ENCODE measurements at regions not wholly inside any gene's neighbourhood (a gene's known extent, or its start where the extent isn't known, plus 50 kb on each side); places are given as distances from the start of the nearest gene placed in this dataset.

DNA sequence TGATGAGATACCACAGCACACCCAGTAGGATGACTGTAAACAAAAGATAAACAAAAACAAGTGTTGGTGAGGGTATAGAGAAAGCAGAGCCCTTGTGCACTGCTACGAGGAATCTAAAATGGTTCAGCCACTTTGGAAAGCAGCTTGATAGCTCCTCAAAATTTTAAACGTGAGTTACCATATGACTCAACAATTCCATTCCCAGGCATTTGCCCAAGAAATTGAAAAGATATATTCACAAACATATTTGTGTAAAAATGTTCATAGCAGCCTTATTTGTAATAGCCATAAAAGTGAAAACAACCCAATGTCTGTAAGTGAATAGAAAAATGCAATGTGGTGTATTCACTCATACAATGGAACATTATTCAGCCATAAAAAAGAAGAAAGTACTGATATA, 141.0 kb upstream of the BTBD3 start:
- TF ChIP-seq CEBPB (IDR thresholded peaks at IDR 0.05; ENCODE audit: low read depth) (no peak), POLR2A (IDR thresholded peaks at IDR 0.05; ENCODE audit: borderline replicate concordance, extremely low read depth, insufficient read depth, insufficient read length) (no peak), EZH2 (IDR thresholded peaks at IDR 0.05) (no peak), SIN3A (IDR thresholded peaks at IDR 0.05; ENCODE audit: low read depth) (no peak), TCF7L2 (IDR thresholded peaks at IDR 0.05; ENCODE audit: borderline replicate concordance, extremely low read depth, insufficient read depth, insufficient read length) (no peak), RAD21 (IDR thresholded peaks at IDR 0.05; ENCODE audit: low read depth) (no peak)
- TF ChIP-seq, protein P1, sequence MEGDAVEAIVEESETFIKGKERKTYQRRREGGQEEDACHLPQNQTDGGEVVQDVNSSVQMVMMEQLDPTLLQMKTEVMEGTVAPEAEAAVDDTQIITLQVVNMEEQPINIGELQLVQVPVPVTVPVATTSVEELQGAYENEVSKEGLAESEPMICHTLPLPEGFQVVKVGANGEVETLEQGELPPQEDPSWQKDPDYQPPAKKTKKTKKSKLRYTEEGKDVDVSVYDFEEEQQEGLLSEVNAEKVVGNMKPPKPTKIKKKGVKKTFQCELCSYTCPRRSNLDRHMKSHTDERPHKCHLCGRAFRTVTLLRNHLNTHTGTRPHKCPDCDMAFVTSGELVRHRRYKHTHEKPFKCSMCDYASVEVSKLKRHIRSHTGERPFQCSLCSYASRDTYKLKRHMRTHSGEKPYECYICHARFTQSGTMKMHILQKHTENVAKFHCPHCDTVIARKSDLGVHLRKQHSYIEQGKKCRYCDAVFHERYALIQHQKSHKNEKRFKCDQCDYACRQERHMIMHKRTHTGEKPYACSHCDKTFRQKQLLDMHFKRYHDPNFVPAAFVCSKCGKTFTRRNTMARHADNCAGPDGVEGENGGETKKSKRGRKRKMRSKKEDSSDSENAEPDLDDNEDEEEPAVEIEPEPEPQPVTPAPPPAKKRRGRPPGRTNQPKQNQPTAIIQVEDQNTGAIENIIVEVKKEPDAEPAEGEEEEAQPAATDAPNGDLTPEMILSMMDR (IDR thresholded peaks at IDR 0.05 in 2 of 3, conservative IDR thresholded peaks at IDR 0.05 in 1 of 3; ENCODE audit: borderline replicate concordance in 1 of 3, insufficient read depth in 1 of 3, low read depth in 2 of 3, low read length in 2 of 3), result no peak
